ENCODE measurements at regions not wholly inside any gene's neighbourhood (a gene's known extent, or its start where the extent isn't known, plus 50 kb on each side); places are given as distances from the start of the nearest gene placed in this dataset.

DNA sequence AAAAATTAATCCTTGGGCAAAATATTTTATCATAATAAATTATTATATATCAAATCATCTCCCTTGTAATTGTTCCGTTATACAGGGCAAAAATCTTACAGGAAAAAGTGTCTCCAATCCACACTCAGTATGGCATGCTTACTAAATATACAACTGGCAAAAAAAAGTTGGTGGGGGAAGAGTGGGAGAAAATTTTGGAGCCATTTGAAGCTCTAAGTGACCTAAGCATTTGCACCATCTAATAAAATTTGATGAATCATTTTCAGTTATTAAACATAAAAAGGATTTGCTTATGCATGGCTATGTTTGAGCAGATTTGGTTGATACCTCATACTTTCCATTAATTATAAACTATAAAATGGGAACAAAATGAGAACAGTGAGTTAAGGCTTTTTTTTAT lies 68.1 kb upstream of the FAM9C start:
- H3K79me2 ChIP-seq (ENCODE audit: insufficient read depth, low read length), result no peaks in the 10 kb centered on the region
- H2AFZ ChIP-seq (ENCODE audit: low read depth, low read length, poor library complexity, severe bottlenecking), result no peak overlapping the region
- DNase-seq (ENCODE audit: low read depth, low spot score) (no peak), ATAC-seq (no peak)
- ChIA-PET POLR2A (no interaction called here), CTCF (no interaction called here), RAD21 (ENCODE audit: low non-redundant PET in 1 of 2, low total read pairs in 2 of 2, uncharacterized antibody in 2 of 2, unreplicated experiment in 2 of 2) (no interaction called here)
- H3K9me3 ChIP-seq (ENCODE audit: control insufficient read depth in 1 of 2, insufficient read depth in 1 of 2, low read depth in 1 of 2, low read length in 2 of 2), result no peaks in the 10 kb centered on the region
- intact Hi-C loops (cut with micrococcal nuclease), result no loop called here
- H3K4me3 ChIP-seq (replicated peaks in 1 of 2; ENCODE audit: low read depth in 1 of 2, low read length in 2 of 2), result no peak overlapping the region
- H3K9ac ChIP-seq (ENCODE audit: low read length), result no peak overlapping the region
- H3K27me3 ChIP-seq (ENCODE audit: insufficient read depth, low read length), result no peaks in the 10 kb centered on the region
- no TSS peak for BruUV-seq (replicated peaks)
- TF ChIP-seq, protein P1, sequence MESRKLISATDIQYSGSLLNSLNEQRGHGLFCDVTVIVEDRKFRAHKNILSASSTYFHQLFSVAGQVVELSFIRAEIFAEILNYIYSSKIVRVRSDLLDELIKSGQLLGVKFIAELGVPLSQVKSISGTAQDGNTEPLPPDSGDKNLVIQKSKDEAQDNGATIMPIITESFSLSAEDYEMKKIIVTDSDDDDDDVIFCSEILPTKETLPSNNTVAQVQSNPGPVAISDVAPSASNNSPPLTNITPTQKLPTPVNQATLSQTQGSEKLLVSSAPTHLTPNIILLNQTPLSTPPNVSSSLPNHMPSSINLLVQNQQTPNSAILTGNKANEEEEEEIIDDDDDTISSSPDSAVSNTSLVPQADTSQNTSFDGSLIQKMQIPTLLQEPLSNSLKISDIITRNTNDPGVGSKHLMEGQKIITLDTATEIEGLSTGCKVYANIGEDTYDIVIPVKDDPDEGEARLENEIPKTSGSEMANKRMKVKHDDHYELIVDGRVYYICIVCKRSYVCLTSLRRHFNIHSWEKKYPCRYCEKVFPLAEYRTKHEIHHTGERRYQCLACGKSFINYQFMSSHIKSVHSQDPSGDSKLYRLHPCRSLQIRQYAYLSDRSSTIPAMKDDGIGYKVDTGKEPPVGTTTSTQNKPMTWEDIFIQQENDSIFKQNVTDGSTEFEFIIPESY (IDR thresholded peaks at IDR 0.05; ENCODE audit: extremely low read depth, insufficient replicate concordance, low read length), result no peak
- TF ChIP-seq ZNF274 (IDR thresholded peaks at IDR 0.05; ENCODE audit: low read depth, low read length), result no peak
- no peak for TF ChIP-seq JUND (IDR thresholded peaks at IDR 0.05)
- TF ChIP-seq ZFX (IDR thresholded peaks at IDR 0.05), result no peak
- TF ChIP-seq ELF1 (IDR thresholded peaks at IDR 0.05; ENCODE audit: borderline replicate concordance, low read depth), result no peak
- TF ChIP-seq RAD21 (IDR thresholded peaks at IDR 0.05; ENCODE audit: low read depth), result no peak
- no peak for TF ChIP-seq YY1 (IDR thresholded peaks at IDR 0.05; ENCODE audit: extremely low read depth, insufficient replicate concordance, low read depth, low read length)
- TF ChIP-seq, protein P2, sequence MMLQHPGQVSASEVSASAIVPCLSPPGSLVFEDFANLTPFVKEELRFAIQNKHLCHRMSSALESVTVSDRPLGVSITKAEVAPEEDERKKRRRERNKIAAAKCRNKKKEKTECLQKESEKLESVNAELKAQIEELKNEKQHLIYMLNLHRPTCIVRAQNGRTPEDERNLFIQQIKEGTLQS (IDR thresholded peaks at IDR 0.05), result no peak
- no peak for TF ChIP-seq EZH2phosphoT487 (IDR thresholded peaks at IDR 0.05; ENCODE audit: borderline replicate concordance)
- TF ChIP-seq SIN3A (IDR thresholded peaks at IDR 0.05; ENCODE audit: low read depth), result no peak
- TF ChIP-seq, protein P3, sequence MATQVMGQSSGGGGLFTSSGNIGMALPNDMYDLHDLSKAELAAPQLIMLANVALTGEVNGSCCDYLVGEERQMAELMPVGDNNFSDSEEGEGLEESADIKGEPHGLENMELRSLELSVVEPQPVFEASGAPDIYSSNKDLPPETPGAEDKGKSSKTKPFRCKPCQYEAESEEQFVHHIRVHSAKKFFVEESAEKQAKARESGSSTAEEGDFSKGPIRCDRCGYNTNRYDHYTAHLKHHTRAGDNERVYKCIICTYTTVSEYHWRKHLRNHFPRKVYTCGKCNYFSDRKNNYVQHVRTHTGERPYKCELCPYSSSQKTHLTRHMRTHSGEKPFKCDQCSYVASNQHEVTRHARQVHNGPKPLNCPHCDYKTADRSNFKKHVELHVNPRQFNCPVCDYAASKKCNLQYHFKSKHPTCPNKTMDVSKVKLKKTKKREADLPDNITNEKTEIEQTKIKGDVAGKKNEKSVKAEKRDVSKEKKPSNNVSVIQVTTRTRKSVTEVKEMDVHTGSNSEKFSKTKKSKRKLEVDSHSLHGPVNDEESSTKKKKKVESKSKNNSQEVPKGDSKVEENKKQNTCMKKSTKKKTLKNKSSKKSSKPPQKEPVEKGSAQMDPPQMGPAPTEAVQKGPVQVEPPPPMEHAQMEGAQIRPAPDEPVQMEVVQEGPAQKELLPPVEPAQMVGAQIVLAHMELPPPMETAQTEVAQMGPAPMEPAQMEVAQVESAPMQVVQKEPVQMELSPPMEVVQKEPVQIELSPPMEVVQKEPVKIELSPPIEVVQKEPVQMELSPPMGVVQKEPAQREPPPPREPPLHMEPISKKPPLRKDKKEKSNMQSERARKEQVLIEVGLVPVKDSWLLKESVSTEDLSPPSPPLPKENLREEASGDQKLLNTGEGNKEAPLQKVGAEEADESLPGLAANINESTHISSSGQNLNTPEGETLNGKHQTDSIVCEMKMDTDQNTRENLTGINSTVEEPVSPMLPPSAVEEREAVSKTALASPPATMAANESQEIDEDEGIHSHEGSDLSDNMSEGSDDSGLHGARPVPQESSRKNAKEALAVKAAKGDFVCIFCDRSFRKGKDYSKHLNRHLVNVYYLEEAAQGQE (IDR thresholded peaks at IDR 0.05; ENCODE audit: low read depth), result no peak
- no peak for TF ChIP-seq POLR2AphosphoS5 (IDR thresholded peaks at IDR 0.05; ENCODE audit: low read depth, low read length)
- TF ChIP-seq SP1 (IDR thresholded peaks at IDR 0.05; ENCODE audit: low read depth), result no peak
- no peak for TF ChIP-seq POLR2A (IDR thresholded peaks at IDR 0.05; ENCODE audit: borderline replicate concordance, extremely low read depth, insufficient read depth, insufficient read length)
- no peak for TF ChIP-seq CBX3 (IDR thresholded peaks at IDR 0.05; ENCODE audit: low read depth)
- H3K9me2 ChIP-seq (ENCODE audit: insufficient read depth), result no peaks in the 10 kb centered on the region
- H4K20me1 ChIP-seq (ENCODE audit: insufficient read depth), result no peaks in the 10 kb centered on the region
- H3K36me3 ChIP-seq (ENCODE audit: control insufficient read depth in 1 of 2, insufficient read depth in 2 of 2, low read length in 2 of 2), result no peaks in the 10 kb centered on the region
- H3K27ac ChIP-seq (ENCODE audit: low read depth, low read length), result no peak overlapping the region
- H3K4me2 ChIP-seq (ENCODE audit: low read length), result no peak overlapping the region
- peaks cover 7 to 15% of the 10 kb centered on the region in 2 experiments; a peak in 2 of 4 replicates for H3K4me1 ChIP-seq (ENCODE audit: control insufficient read depth in 1 of 2, insufficient read depth in 2 of 2, low read length in 2 of 2)

Measured in HCT116 (cell line).